Adrenal gland (tissue), 9 donors: ENCODE measurements at regions not wholly inside any gene's neighbourhood (a gene's known extent, or its start where the extent isn't known, plus 50 kb on each side); places are given as distances from the start of the nearest gene placed in this dataset.

Source experiments
- DNase-seq, 7 donors: peaks; one replicate each; pipeline ENCODE4 v3.0.0-alpha.2; 2019 to 2020
- H3K27ac ChIP-seq, 5 donors: fragments of 200-600 bp; sonication (generic) in 4 of 5; 1 replicate in 3 of 5; 2 replicates in 2 of 5; pipeline versions ENCODE4 v1.5.1 to v1.8.0; 2016 to 2020; ENCODE audit warnings: mild to moderate bottlenecking in 1 of 5
- H3K27me3 ChIP-seq: fragments of 200-600 bp; 2 replicates; pipeline ENCODE4 v1.8.0; 2021
- H3K36me3 ChIP-seq, 2 donors: fragments of 200-600 bp; replicated peaks in 1 of 2; 1 replicate in 1 of 2; 2 replicates in 1 of 2; pipeline versions ENCODE4 v1.5.1 to v1.8.0; 2018 to 2022
- H3K4me1 ChIP-seq, 2 donors: fragments of 200-600 bp; replicated peaks in 1 of 2; 1 replicate in 1 of 2; 2 replicates in 1 of 2; pipeline versions ENCODE4 v1.5.1 to v1.8.0; 2018 to 2021
- H3K4me3 ChIP-seq, 4 donors: fragments of 200-600 bp; sonication (generic) in 3 of 4; one replicate each; pipeline ENCODE4 v1.5.1; 2016 to 2018
- H3K9me3 ChIP-seq, 3 donors: fragments of 200-600 bp; sonication (generic) in 1 of 3; replicated peaks in 1 of 3; 1 replicate in 2 of 3; 2 replicates in 1 of 3; pipeline versions ENCODE4 v1.5.1 to v1.8.0; 2016 to 2021
- POLR2A ChIP-seq, 2 donors: fragments of 450-650 bp; IDR thresholded peaks; one replicate each; pipeline ENCODE4 v1.6.1; 2017; ENCODE audit warnings: antibody characterized with exemption in 2 of 2, mild to moderate bottlenecking in 2 of 2, moderate library complexity in 1 of 2
- WGBS, 4 donors: extraction: QIAGEN DNeasy Blood & Tissue Kit in 2 of 4; methylation state at CpG; one replicate each; pipeline versions ENCODE4 v1.1.5 to v1.1.7; 2013 to 2017; 5-methylcytosine and 5-hydroxymethylcytosine counted together
- intact Hi-C, 2 donors: fragments of 100-400 bp; cut with DNase I; formaldehyde crosslinking; loops; one replicate each; pipeline versions ENCODE4 v1.14.1 to v1.15.0; 2022 to 2023
- TF ChIP-seq, protein P1 (sequence below), 6 experiments: fragments of 450-650 bp in 4 of 6; fragments of 200-600 bp in 2 of 6; sonication (generic) in 1 of 6; IDR thresholded peaks; 1 replicate in 5 of 6; 2 replicates in 1 of 6; pipeline versions ENCODE4 v1.5.1 to v1.8.0; 2016 to 2021; ENCODE audit warnings: antibody characterized with exemption in 6 of 6, mild to moderate bottlenecking in 2 of 6, moderate library complexity in 1 of 6
- donor health status: healthy with polysubstance abuse.
- donor health status: Bipolar disorder and iron deficiency.
- donor health status: DM: yes; HTN: yes; CAD: no.
- donor health status: DM: no; HTN: no; CAD: no.
- donor health status: DM: no; HTN: no; CAD: no.

- Histone ChIP-seq H3K9me3 (no peaks in the 10 kb centered on the region), H3K27ac (no peak overlapping the region), H3K4me3 (no peak overlapping the region), H3K4me1 (no peaks in the 10 kb centered on the region), H3K27me3 (no peaks in the 10 kb centered on the region), H3K36me3 (no peaks in the 10 kb centered on the region)
- intact Hi-C loops: no loop called here
- TF ChIP-seq, protein P1, sequence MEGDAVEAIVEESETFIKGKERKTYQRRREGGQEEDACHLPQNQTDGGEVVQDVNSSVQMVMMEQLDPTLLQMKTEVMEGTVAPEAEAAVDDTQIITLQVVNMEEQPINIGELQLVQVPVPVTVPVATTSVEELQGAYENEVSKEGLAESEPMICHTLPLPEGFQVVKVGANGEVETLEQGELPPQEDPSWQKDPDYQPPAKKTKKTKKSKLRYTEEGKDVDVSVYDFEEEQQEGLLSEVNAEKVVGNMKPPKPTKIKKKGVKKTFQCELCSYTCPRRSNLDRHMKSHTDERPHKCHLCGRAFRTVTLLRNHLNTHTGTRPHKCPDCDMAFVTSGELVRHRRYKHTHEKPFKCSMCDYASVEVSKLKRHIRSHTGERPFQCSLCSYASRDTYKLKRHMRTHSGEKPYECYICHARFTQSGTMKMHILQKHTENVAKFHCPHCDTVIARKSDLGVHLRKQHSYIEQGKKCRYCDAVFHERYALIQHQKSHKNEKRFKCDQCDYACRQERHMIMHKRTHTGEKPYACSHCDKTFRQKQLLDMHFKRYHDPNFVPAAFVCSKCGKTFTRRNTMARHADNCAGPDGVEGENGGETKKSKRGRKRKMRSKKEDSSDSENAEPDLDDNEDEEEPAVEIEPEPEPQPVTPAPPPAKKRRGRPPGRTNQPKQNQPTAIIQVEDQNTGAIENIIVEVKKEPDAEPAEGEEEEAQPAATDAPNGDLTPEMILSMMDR (IDR thresholded peaks at IDR 0.05): no peak
- TF ChIP-seq POLR2A (IDR thresholded peaks at IDR 0.05): no peak
- WGBS, 4 donors: 70 to 87% (median 76%) methylated on average over 4 of the region's 4 CpGs
- DNase-seq: no peak
Observed at GRCh38 chr2:4066217-4066616, 362.8 kb downstream of the DCDC2C start.

GRCh38 chr2:4073026-4073569, 369.7 kb downstream of the DCDC2C start:
- DNase-seq: no peak
- intact Hi-C loops: no loop called here
- no peak overlapping the region for H3K27ac ChIP-seq
- no peaks in the 10 kb centered on the region for H3K9me3 ChIP-seq
- no peaks in the 10 kb centered on the region for H3K4me1 ChIP-seq
- TF ChIP-seq, protein P1 (IDR thresholded peaks at IDR 0.05): no peak
- TF ChIP-seq POLR2A (IDR thresholded peaks at IDR 0.05): no peak
- WGBS, 4 donors: 51 to 76% (median 71%) methylated on average over 3 to 11 of the region's 11 CpGs
- no peaks in the 10 kb centered on the region for H3K27me3 ChIP-seq
- H3K4me3 ChIP-seq: no peak overlapping the region
- no peaks in the 10 kb centered on the region for H3K36me3 ChIP-seq

GRCh38 chr2:4077017-4077416, 373.6 kb downstream of the DCDC2C start:
- TF ChIP-seq, protein P1 (IDR thresholded peaks at IDR 0.05): no peak
- no peak for TF ChIP-seq POLR2A (IDR thresholded peaks at IDR 0.05)
- Histone ChIP-seq H3K4me1 (no peaks in the 10 kb centered on the region), H3K27me3 (no peaks in the 10 kb centered on the region), H3K9me3 (no peaks in the 10 kb centered on the region), H3K4me3 (no peak overlapping the region), H3K27ac (no peak overlapping the region), H3K36me3 (no peaks in the 10 kb centered on the region)
- 33 to 47% (median 40%) methylated on average over 3 of the region's 3 CpGs for WGBS, 4 donors
- intact Hi-C loops: no loop called here
- no peak for DNase-seq

DNA sequence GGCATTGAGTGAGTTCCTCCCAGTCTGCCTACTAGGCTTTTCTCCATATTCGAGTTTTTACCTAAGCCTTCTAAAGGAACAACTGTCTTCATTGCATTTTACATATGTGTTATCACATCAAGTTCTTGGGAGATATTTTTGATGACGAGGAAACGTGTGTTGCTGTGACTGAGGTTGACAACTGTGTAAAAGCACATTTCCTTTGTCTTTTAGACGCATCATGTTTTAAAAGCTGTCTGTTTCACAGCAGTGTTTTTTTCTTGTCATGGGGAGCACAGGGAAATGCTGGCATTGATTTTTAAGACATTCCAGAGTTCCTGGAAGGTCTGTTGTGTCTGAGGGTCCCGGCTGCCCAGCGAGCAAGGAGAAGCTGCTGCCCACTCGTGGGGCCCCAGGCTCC, 381.8 kb downstream of the DCDC2C start:
- H3K27me3 ChIP-seq: no peaks in the 10 kb centered on the region
- TF ChIP-seq, protein P1 (IDR thresholded peaks at IDR 0.05): no peak
- TF ChIP-seq POLR2A (IDR thresholded peaks at IDR 0.05): no peak
- no peak for DNase-seq
- intact Hi-C loops: no loop called here
- H3K36me3 ChIP-seq: no peaks in the 10 kb centered on the region
- no peaks in the 10 kb centered on the region for H3K4me1 ChIP-seq
- no peak overlapping the region for H3K27ac ChIP-seq
- H3K9me3 ChIP-seq: no peaks in the 10 kb centered on the region
- H3K4me3 ChIP-seq: no peak overlapping the region
- WGBS, 4 donors: 60 to 74% (median 71%) methylated on average over 4 to 7 of the region's 7 CpGs
